ENCODE measurements at regions not wholly inside any gene's neighbourhood (a gene's known extent, or its start where the extent isn't known, plus 50 kb on each side); places are given as distances from the start of the nearest gene placed in this dataset.

GRCh38 chr15:93235269-93235668, 146.3 kb upstream of the RGMA start:
- TF ChIP-seq CTCF (IDR thresholded peaks at IDR 0.05), result no peak
- no peak for TF ChIP-seq POLR2A (IDR thresholded peaks at IDR 0.05)

Measured in uterus (tissue), 2 donors.